ENCODE measurements at regions not wholly inside any gene's neighbourhood (a gene's known extent, or its start where the extent isn't known, plus 50 kb on each side); places are given as distances from the start of the nearest gene placed in this dataset.

DNA sequence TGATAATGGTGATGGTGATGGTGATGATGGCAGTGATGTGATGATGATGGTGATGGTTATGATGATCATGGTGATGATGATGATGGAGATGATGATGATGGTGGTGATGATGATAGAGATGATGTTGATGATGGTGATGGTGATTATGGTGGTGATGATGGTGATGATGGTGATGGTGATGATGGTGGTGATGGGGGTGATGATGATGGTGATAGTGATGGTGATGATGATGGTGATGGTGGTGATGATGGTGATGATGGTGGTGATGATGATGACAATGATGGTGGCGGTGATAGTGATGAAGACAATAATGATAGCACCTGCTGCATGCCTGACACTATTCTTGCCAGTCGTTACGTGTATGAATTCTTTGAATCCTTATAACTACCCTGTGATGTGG lies 317.9 kb upstream of the AJAP1 start:
- no peak overlapping the region for H3K27ac ChIP-seq
- peaks cover 13% of the 10 kb centered on the region for H3K9me3 ChIP-seq (ENCODE audit: severe bottlenecking)
- no peak overlapping the region for H3K4me3 ChIP-seq (ENCODE audit: low read depth, low read length)
- TF ChIP-seq, protein P1, sequence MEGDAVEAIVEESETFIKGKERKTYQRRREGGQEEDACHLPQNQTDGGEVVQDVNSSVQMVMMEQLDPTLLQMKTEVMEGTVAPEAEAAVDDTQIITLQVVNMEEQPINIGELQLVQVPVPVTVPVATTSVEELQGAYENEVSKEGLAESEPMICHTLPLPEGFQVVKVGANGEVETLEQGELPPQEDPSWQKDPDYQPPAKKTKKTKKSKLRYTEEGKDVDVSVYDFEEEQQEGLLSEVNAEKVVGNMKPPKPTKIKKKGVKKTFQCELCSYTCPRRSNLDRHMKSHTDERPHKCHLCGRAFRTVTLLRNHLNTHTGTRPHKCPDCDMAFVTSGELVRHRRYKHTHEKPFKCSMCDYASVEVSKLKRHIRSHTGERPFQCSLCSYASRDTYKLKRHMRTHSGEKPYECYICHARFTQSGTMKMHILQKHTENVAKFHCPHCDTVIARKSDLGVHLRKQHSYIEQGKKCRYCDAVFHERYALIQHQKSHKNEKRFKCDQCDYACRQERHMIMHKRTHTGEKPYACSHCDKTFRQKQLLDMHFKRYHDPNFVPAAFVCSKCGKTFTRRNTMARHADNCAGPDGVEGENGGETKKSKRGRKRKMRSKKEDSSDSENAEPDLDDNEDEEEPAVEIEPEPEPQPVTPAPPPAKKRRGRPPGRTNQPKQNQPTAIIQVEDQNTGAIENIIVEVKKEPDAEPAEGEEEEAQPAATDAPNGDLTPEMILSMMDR (IDR thresholded peaks at IDR 0.05; ENCODE audit: low read depth, low read length), result no peak
- H3K36me3 ChIP-seq, result no peaks in the 10 kb centered on the region
- H3K27me3 ChIP-seq (ENCODE audit: insufficient read depth, low read depth, severe bottlenecking), result no peaks in the 10 kb centered on the region
- DNase-seq, result no peak

DNA sequence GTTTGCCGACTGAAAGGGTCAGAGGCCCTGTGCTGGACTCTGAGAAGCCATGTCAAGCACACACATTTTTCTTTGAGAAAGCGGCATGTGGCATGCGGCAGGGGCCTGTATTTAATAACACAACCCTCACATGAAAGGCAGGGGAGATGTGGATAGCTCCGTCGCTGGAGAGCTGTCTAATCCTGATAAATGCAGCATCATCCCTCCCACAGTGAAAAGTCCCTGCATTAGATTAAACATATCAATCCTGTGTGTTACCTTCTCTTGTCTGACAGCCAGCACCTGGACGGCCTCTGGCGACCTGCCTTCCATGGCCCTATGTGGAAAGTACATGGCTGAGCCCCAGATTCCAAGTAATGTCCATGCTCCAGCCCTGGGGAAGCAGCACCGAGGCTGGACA lies 313.0 kb upstream of the AJAP1 start:
- Histone ChIP-seq H3K27me3 (ENCODE audit: insufficient read depth, low read depth, severe bottlenecking) (no peaks in the 10 kb centered on the region), H3K27ac (peak overlapping the region; percentile 43), H3K4me3 (ENCODE audit: low read depth, low read length) (no peak overlapping the region), H3K9me3 (ENCODE audit: severe bottlenecking) (peaks cover 9% of the 10 kb centered on the region), H3K36me3 (no peaks in the 10 kb centered on the region)
- TF ChIP-seq, protein P1 (IDR thresholded peaks at IDR 0.05; ENCODE audit: low read depth, low read length), result no peak
- peak; percentile 57 for DNase-seq

DNA sequence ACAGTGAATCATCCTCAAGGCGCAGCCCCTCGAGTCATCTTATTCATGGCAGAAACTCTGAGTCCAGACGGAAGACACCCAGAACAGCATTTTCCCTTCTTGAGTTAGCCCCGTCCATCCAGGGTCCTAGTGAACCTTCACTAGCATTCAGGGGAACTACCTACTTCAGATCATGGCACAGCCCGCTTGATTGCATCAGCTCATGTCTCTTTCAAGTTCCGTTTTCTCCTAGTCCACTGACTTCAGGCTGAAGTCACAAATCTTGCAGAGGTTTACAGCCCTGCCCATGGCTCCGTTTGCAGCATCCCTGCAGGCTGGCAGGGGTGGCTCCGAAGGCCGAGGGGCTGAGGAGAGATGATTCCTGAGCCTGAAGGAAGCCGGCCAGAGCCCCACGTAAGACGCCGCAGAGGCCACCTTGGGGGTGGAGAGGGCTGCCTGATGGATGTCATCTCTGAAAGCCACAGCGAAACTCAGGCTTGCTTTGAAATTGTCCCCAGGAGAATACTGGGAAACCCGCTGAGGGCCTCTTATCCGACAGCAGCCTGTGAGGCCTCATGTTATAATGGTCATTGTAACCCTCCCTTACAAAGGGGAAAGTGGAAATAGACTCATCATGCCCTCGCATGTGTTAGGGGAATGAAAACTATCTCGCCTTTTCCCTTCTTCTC lies 310.2 kb upstream of the AJAP1 start:
- TF ChIP-seq, protein P1 (IDR thresholded peaks at IDR 0.05; ENCODE audit: low read depth, low read length), result no peak
- Histone ChIP-seq H3K4me3 (ENCODE audit: low read depth, low read length) (no peak overlapping the region), H3K27ac (no peak overlapping the region), H3K36me3 (no peaks in the 10 kb centered on the region), H3K9me3 (ENCODE audit: severe bottlenecking) (peaks cover 9% of the 10 kb centered on the region), H3K27me3 (ENCODE audit: insufficient read depth, low read depth, severe bottlenecking) (no peaks in the 10 kb centered on the region)
- DNase-seq, result no peak

DNA sequence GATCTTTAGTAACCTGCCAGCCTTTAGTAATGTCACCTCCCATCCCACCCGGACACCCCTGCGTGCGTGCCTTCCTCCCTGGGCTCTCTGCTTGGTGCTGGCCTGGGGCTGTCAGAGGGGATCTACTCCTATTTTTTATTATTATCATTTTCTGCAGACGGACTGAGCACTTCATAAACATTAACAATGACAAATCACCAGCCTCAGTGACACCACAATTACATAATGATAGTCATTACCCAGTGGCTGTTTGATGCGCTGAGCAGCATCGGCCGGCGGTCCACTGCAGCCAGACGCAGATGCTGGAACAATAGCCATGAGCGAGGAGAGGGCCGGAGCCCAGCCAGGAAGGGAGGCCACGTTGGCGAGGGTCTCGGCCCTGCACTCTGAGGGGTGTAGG lies 309.3 kb upstream of the AJAP1 start:
- Histone ChIP-seq H3K36me3 (no peaks in the 10 kb centered on the region), H3K27ac (no peak overlapping the region), H3K4me3 (ENCODE audit: low read depth, low read length) (no peak overlapping the region), H3K27me3 (ENCODE audit: insufficient read depth, low read depth, severe bottlenecking) (no peaks in the 10 kb centered on the region), H3K9me3 (ENCODE audit: severe bottlenecking) (peaks cover 9% of the 10 kb centered on the region)
- DNase-seq, result no peak
- TF ChIP-seq, protein P1 (IDR thresholded peaks at IDR 0.05; ENCODE audit: low read depth, low read length), result no peak

DNA sequence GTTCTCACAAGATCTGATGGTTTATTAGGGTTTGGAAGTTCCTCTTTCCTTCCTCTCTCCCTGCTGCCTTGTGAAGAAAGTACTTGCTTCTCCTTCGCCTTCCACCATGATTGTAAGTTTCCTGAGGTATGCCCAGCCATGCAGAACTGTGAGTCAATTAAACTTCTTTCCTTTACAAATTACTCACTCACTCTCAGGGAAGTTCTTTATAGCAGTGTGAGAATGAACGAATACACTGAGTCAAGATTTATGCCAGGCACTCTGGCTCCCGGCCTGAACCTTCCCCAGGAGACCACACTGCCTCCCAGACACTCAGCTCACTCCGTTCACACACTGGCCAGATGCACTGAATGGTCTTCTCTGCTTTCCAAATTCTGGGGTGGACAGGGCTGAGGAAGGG lies 308.3 kb upstream of the AJAP1 start:
- H3K4me3 ChIP-seq (ENCODE audit: low read depth, low read length), result no peak overlapping the region
- TF ChIP-seq, protein P1 (IDR thresholded peaks at IDR 0.05; ENCODE audit: low read depth, low read length), result no peak
- no peaks in the 10 kb centered on the region for H3K36me3 ChIP-seq
- DNase-seq, result no peak
- no peak overlapping the region for H3K27ac ChIP-seq
- no peaks in the 10 kb centered on the region for H3K27me3 ChIP-seq (ENCODE audit: insufficient read depth, low read depth, severe bottlenecking)
- H3K9me3 ChIP-seq (ENCODE audit: severe bottlenecking), result peaks cover 1% of the 10 kb centered on the region

DNA sequence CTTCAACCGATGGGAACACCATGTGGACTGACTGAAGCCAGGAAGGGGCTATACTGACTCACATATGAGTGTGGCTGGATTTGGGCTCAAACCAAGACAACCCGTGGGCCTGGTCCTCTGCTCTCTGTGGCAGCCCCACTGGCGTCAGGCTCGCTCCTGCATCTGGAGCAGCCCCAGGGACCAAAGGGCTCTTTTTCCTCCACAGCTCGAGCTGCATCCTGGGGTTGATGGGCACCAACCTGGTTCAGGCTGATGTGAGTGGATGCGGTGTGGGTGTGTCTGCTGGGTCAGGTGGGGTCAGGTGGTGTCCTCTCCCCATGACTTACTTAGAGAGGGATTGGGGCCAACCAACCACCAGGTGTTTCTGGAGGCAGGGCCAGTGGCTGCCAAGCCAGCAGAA lies 303.0 kb upstream of the AJAP1 start:
- no peak overlapping the region for H3K4me3 ChIP-seq (ENCODE audit: low read depth, low read length)
- no peak overlapping the region for H3K27ac ChIP-seq
- no peaks in the 10 kb centered on the region for H3K27me3 ChIP-seq (ENCODE audit: insufficient read depth, low read depth, severe bottlenecking)
- DNase-seq, result no peak
- no peaks in the 10 kb centered on the region for H3K36me3 ChIP-seq
- TF ChIP-seq, protein P1 (IDR thresholded peaks at IDR 0.05; ENCODE audit: low read depth, low read length), result no peak
- no peaks in the 10 kb centered on the region for H3K9me3 ChIP-seq (ENCODE audit: severe bottlenecking)
